ENCODE measurements at regions not wholly inside any gene's neighbourhood (a gene's known extent, or its start where the extent isn't known, plus 50 kb on each side); places are given as distances from the start of the nearest gene placed in this dataset.
"Not testable (repeated sequence)": the region's sequence is repeated elsewhere in the genome, so short reads cannot be mapped to it uniquely, and the experiment has no call there.

DNA sequence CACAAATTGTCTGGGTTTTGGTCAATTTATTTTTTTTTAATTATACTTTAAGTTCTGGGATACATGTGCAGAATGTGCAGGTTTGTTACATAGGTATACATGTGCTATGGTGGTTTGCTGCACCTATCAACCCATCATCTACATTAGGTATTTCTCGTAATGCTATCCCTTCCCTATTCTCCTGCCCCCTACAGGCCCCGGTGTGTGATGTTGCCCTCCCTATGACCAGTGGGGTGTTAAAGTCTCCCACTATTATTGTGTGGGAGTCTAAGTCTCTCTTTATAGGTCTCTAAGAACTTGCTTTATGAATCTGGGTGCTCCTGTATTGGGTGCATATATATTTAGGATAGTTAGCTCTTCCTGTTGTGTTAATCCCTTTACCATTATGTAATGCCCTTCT is 104.4 kb downstream of the HNMT start:
- TF ChIP-seq POLR2A, POLR2AphosphoS5 (IDR thresholded peaks at IDR 0.05; ENCODE audit: low read depth, low read length): not testable (repeated sequence)

Measured in GM12892 (cell line).